H9 (cell line): ENCODE measurements at regions not wholly inside any gene's neighbourhood (a gene's known extent, or its start where the extent isn't known, plus 50 kb on each side); places are given as distances from the start of the nearest gene placed in this dataset.

Experiments used
- DNase-seq: peaks from one replicate; pipeline ENCODE4 v3.0.0-alpha.2; 2017
- H2AFZ ChIP-seq: one replicate; pipeline ENCODE4 v1.6.1; 2013; ENCODE audit warnings: mild to moderate bottlenecking, low read length, control low read depth, moderate library complexity
- H2AK5ac ChIP-seq: 2 replicates; pipeline ENCODE4 v1.6.1; 2013; ENCODE audit warnings: low read length, control low read depth, mixed read lengths; ENCODE audit not compliant: insufficient read length
- H2BK120ac ChIP-seq: one replicate; pipeline ENCODE4 v1.6.1; 2013; ENCODE audit warnings: low read depth, mild to moderate bottlenecking, low read length, control low read depth, inconsistent platforms; ENCODE audit not compliant: poor library complexity, severe bottlenecking
- H2BK12ac ChIP-seq: 2 replicates; pipeline ENCODE4 v1.6.1; 2013; ENCODE audit warnings: low read length, control low read depth, mixed read lengths, low read depth; ENCODE audit not compliant: insufficient read length
- H2BK15ac ChIP-seq: 2 replicates; pipeline ENCODE4 v1.6.1; 2013; ENCODE audit warnings: low read depth, low read length, control low read depth
- H2BK20ac ChIP-seq: one replicate; pipeline ENCODE4 v1.6.1; 2013; ENCODE audit warnings: low read depth, mild to moderate bottlenecking, low read length, control low read depth, inconsistent platforms; ENCODE audit not compliant: poor library complexity, severe bottlenecking
- H2BK5ac ChIP-seq: 2 replicates; pipeline ENCODE4 v1.6.1; 2013; ENCODE audit warnings: low read length, control low read depth, mixed read lengths; ENCODE audit not compliant: insufficient read length
- H3K14ac ChIP-seq: 2 replicates; pipeline ENCODE4 v1.6.1; 2013; ENCODE audit warnings: low read length, control low read depth; ENCODE audit not compliant: insufficient read depth
- H3K18ac ChIP-seq: 2 replicates; pipeline ENCODE4 v1.6.1; 2013; ENCODE audit warnings: low read depth, mild to moderate bottlenecking, mixed read lengths, low read length, control low read depth; ENCODE audit not compliant: insufficient read length
- H3K23ac ChIP-seq: 2 replicates; pipeline ENCODE4 v1.6.1; 2013; ENCODE audit warnings: low read length, control low read depth, mixed read lengths, low read depth; ENCODE audit not compliant: insufficient read length
- H3K23me2 ChIP-seq: 2 replicates; pipeline ENCODE4 v1.6.1; 2013; ENCODE audit warnings: low read depth, mild to moderate bottlenecking, mixed read lengths, low read length, control low read depth; ENCODE audit not compliant: insufficient read length, poor library complexity, severe bottlenecking
- H3K27ac ChIP-seq: 2 replicates; pipeline ENCODE4 v1.5.1; 2013; ENCODE audit warnings: low read length, control low read depth, mixed read lengths, low read depth; ENCODE audit not compliant: insufficient read length
- H3K27me3 ChIP-seq: 2 replicates; pipeline ENCODE4 v1.6.1; 2013; ENCODE audit warnings: low read length, control low read depth, inconsistent platforms; ENCODE audit not compliant: insufficient read depth
- H3K4ac ChIP-seq: 2 replicates; pipeline ENCODE4 v1.6.1; 2013; ENCODE audit warnings: low read depth, mild to moderate bottlenecking, control low read depth, inconsistent platforms, low read length, moderate library complexity
- H3K4me1 ChIP-seq: 2 replicates; pipeline ENCODE4 v1.6.1; 2013; ENCODE audit warnings: low read length, control low read depth, inconsistent platforms; ENCODE audit not compliant: insufficient read depth
- H3K4me2 ChIP-seq: 2 replicates; pipeline ENCODE4 v1.6.1; 2013; ENCODE audit warnings: low read length, control low read depth, mixed read lengths; ENCODE audit not compliant: insufficient read length, insufficient read depth
- H3K56ac ChIP-seq: 2 replicates; pipeline ENCODE4 v1.6.1; 2013; ENCODE audit warnings: low read depth, mild to moderate bottlenecking, mixed read lengths, low read length, control low read depth; ENCODE audit not compliant: insufficient read length
- H3K79me1 ChIP-seq: 2 replicates; pipeline ENCODE4 v1.6.1; 2013; ENCODE audit warnings: low read depth, mild to moderate bottlenecking, moderate library complexity, low read length, control low read depth, inconsistent platforms; ENCODE audit not compliant: insufficient read depth, poor library complexity, severe bottlenecking
- H3K79me2 ChIP-seq: 2 replicates; pipeline ENCODE4 v1.6.1; 2013; ENCODE audit warnings: low read length, control low read depth, inconsistent platforms; ENCODE audit not compliant: insufficient read depth
- H3K9ac ChIP-seq: 2 replicates; pipeline ENCODE4 v1.6.1; 2013; ENCODE audit warnings: low read length, control low read depth, mixed read lengths; ENCODE audit not compliant: insufficient read length; ENCODE audit errors: extremely low read depth
- H3K9me3 ChIP-seq: one replicate; pipeline ENCODE4 v1.6.1; 2013; ENCODE audit warnings: low read depth, low read length, inconsistent platforms; ENCODE audit not compliant: control insufficient read depth
- H3T11ph ChIP-seq: one replicate; pipeline ENCODE4 v1.6.1; 2013; ENCODE audit warnings: mild to moderate bottlenecking, low read length, control low read depth, inconsistent platforms
- H4K20me1 ChIP-seq: one replicate; pipeline ENCODE4 v1.6.1; 2013; ENCODE audit not compliant: control insufficient read depth, insufficient read length, insufficient read depth
- H4K5ac ChIP-seq: 2 replicates; pipeline ENCODE4 v1.6.1; 2013; ENCODE audit warnings: low read depth, mild to moderate bottlenecking, mixed read lengths, low read length, control low read depth; ENCODE audit not compliant: insufficient read length
- H4K8ac ChIP-seq: replicated peaks from 2 replicates; pipeline ENCODE4 v1.6.1; 2013; ENCODE audit warnings: low read length, control low read depth, mixed read lengths, low read depth; ENCODE audit not compliant: insufficient read length
- H4K91ac ChIP-seq: 2 replicates; pipeline ENCODE4 v1.6.1; 2013; ENCODE audit warnings: low read depth, mild to moderate bottlenecking, moderate library complexity, mixed read lengths, low read length, control low read depth; ENCODE audit not compliant: insufficient read length
- H3K27ac Mint-ChIP-seq, 3 experiments: 2 replicates in 2 of 3; 3 replicates in 1 of 3; pipeline ENCODE4 v1.8.0; 2020 to 2021; ENCODE audit warnings: mixed read lengths in 3 of 3, mild to moderate bottlenecking in 1 of 3, moderate library complexity in 1 of 3
- H3K27me3 Mint-ChIP-seq: 2 replicates; pipeline ENCODE4 v1.8.0; 2021; ENCODE audit warnings: low read depth, mild to moderate bottlenecking, moderate library complexity, mixed read lengths
- H3K36me3 Mint-ChIP-seq, 3 experiments: 2 replicates in 2 of 3; 3 replicates in 1 of 3; pipeline ENCODE4 v1.8.0; 2020 to 2021; ENCODE audit warnings: low read depth in 3 of 3, mixed read lengths in 3 of 3; ENCODE audit not compliant: insufficient read depth in 1 of 3
- H3K4me1 Mint-ChIP-seq, 2 experiments: 2 replicates each; pipeline ENCODE4 v1.8.0; 2020; ENCODE audit warnings: mixed read lengths in 2 of 2
- H3K4me3 Mint-ChIP-seq, 2 experiments: 2 replicates in 1 of 2; 3 replicates in 1 of 2; pipeline ENCODE4 v1.8.0; 2020 to 2021; ENCODE audit warnings: mild to moderate bottlenecking in 2 of 2, mixed read lengths in 2 of 2, moderate library complexity in 1 of 2
- H3K9me3 Mint-ChIP-seq, 2 experiments: 2 replicates in 1 of 2; 3 replicates in 1 of 2; pipeline ENCODE4 v1.8.0; 2020; ENCODE audit warnings: mild to moderate bottlenecking in 2 of 2, mixed read lengths in 2 of 2, moderate library complexity in 1 of 2
- CTCF ChIP-seq: fragments of 200-600 bp; sonication (generic); conservative IDR thresholded peaks from 3 replicates; pipeline ENCODE4 v1.8.0; 2021; ENCODE audit warnings: antibody characterized with exemption, mild to moderate bottlenecking

- Histone ChIP-seq H2AK5ac (no peak overlapping the region), H3K18ac (no peak overlapping the region), H3K79me1 (no peaks in the 10 kb centered on the region), H3T11ph (no peak overlapping the region), H3K27ac (no peak overlapping the region), H3K27me3 (no peaks in the 10 kb centered on the region; the same call in 1 of the 2 replicates), H4K5ac (no peak overlapping the region), H3K14ac (no peak overlapping the region), H2AFZ (no peak overlapping the region), H2BK15ac (no peak overlapping the region), H2BK5ac (no peak overlapping the region), H3K23ac (no peak overlapping the region), H2BK120ac (no peak overlapping the region), H3K4ac (no peak overlapping the region), H4K20me1 (no peaks in the 10 kb centered on the region), H4K8ac (no peak overlapping the region), H2BK20ac (no peak overlapping the region), H3K4me1 (no peaks in the 10 kb centered on the region), H2BK12ac (no peak overlapping the region), H4K91ac (no peak overlapping the region), H3K4me2 (no peak overlapping the region), H3K9ac (no peak overlapping the region), H3K9me3 (no peaks in the 10 kb centered on the region), H3K56ac (no peak overlapping the region), H3K23me2 (no peaks in the 10 kb centered on the region), H3K79me2 (no peaks in the 10 kb centered on the region)
- Mint-ChIP-seq H3K4me3 (no peak overlapping the region), H3K27ac (no peak overlapping the region), H3K9me3 (peaks cover 0 to 2% of the 10 kb centered on the region in 2 experiments; a peak in 3 of 5 replicates), H3K27me3 (no peaks in the 10 kb centered on the region), H3K4me1 (no peaks in the 10 kb centered on the region), H3K36me3 (no peaks in the 10 kb centered on the region)
- no peak for TF ChIP-seq CTCF
- DNase-seq, result no peak
Observed at GRCh38 chr1:170355267-170355801, 176.6 kb upstream of the GORAB start.
